ENCODE measurements at regions not wholly inside any gene's neighbourhood (a gene's known extent, or its start where the extent isn't known, plus 50 kb on each side); places are given as distances from the start of the nearest gene placed in this dataset.
"Not testable (repeated sequence)": the region's sequence is repeated elsewhere in the genome, so short reads cannot be mapped to it uniquely, and the experiment has no call there.

DNA sequence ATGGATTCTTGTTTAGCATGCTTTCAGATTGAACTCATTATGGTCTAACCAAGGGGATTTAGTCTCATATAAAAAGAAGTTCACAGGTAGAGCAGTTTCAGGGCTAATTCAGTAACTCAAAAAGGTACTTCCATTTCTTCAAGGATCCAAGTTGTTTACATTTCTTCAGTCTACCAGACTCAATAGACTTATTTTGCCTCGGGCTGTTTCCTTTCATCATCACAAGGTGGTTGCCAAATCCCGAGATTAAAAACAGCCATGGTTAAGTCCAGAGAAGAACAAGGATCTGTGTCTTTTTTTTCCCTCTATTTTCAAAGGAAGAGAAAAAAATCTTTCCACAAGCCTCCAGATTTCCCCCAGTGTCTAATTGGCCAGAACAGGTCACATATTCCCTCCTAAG, 69.8 kb upstream of the SNX9 start:
- TF ChIP-seq, protein P1, sequence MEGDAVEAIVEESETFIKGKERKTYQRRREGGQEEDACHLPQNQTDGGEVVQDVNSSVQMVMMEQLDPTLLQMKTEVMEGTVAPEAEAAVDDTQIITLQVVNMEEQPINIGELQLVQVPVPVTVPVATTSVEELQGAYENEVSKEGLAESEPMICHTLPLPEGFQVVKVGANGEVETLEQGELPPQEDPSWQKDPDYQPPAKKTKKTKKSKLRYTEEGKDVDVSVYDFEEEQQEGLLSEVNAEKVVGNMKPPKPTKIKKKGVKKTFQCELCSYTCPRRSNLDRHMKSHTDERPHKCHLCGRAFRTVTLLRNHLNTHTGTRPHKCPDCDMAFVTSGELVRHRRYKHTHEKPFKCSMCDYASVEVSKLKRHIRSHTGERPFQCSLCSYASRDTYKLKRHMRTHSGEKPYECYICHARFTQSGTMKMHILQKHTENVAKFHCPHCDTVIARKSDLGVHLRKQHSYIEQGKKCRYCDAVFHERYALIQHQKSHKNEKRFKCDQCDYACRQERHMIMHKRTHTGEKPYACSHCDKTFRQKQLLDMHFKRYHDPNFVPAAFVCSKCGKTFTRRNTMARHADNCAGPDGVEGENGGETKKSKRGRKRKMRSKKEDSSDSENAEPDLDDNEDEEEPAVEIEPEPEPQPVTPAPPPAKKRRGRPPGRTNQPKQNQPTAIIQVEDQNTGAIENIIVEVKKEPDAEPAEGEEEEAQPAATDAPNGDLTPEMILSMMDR (IDR thresholded peaks at IDR 0.05; ENCODE audit: low read depth, low read length, missing control alignments) = no peak
- no peak for DNase-seq (ENCODE audit: extremely low read depth, low read depth)

DNA sequence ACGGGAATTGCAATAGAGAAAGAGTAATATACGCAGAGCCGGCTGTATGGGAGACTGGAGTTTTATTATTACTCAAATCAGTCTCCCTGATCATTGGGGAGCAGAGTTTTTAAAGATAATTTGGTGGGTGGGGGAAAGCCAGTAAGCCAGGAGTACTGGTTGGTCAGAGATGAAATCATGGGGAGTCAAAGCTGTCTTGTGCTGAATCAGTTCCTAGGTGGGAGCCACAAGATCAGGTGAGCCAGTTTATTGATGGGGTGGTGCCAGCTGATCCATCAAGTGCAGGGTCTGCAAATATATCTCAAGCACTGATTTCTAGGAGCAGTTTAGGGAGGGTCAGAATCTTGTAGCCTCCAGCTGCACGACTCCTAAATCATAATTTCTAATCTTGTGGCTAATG, 69.2 kb upstream of the SNX9 start:
- not testable (repeated sequence) for H3K4me3 ChIP-seq (replicated peaks; ENCODE audit: low read depth, low read length); DNase-seq (ENCODE audit: extremely low read depth, low read depth)

More for the DNA sequence above, 69.8 kb upstream of the SNX9 start:
- no peak overlapping the region for H3K4me3 ChIP-seq (replicated peaks; ENCODE audit: low read depth, low read length)

DNA sequence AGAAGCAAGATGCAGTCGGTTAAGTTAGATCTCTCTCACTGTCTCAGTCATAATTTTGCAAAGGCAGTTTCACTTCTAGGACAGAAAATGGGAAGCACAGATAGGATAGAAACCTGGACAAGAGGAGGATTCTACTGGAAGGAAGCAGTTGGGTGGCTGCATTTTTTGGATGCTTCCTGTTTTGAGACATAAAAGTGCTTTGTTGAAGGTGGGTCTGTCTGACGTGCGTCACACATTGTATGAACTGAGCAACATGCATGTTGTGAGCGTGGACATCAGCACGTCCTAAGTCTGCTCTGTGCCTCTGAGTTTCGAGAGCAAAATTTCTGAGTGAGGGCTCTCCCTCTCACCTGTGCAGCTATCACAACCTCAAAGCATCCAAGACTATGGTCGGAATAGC, 68.7 kb upstream of the SNX9 start:
- DNase-seq (ENCODE audit: extremely low read depth, low read depth) = no peak
- no peak overlapping the region for H3K4me3 ChIP-seq (replicated peaks; ENCODE audit: low read depth, low read length)
- TF ChIP-seq, protein P1 (IDR thresholded peaks at IDR 0.05; ENCODE audit: low read depth, low read length, missing control alignments) = no peak

DNA sequence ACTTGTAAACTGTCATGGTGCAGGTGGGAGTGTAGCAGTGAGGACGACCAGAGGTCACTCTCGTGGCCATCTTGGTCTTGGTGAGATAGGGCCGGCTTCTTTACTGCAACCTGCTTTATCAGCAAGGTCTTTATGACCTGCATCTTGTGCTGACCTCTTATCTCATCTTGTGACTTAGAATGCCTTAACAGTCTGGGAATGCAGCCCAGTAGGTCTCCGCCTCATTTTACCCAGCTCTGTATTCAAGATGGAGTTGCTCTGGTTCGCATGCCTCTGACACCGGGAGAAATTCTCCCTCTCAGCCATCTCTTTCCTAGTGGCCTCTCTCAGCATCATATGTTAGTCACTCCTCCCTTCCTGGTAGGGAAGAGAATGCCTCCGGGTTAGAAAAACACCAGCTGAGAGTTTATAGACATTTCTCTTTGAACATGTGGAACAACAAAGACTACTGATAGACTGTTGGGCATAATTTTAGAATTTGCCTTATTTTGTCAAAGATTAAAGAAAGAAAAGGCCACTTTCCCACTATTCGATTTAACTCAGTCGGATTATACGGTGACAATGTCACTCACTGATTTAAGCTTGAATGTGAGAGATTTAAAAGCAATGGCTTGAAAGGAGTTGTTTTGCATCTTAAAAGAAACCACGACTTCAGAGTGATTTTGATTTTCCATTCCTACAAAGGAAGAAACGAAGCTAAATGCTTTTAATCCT, 67.9 kb upstream of the SNX9 start:
- DNase-seq (ENCODE audit: extremely low read depth, low read depth) = no peak
- no peak overlapping the region for H3K4me3 ChIP-seq (replicated peaks; ENCODE audit: low read depth, low read length)
- TF ChIP-seq, protein P1 (IDR thresholded peaks at IDR 0.05; ENCODE audit: low read depth, low read length, missing control alignments) = no peak

DNA sequence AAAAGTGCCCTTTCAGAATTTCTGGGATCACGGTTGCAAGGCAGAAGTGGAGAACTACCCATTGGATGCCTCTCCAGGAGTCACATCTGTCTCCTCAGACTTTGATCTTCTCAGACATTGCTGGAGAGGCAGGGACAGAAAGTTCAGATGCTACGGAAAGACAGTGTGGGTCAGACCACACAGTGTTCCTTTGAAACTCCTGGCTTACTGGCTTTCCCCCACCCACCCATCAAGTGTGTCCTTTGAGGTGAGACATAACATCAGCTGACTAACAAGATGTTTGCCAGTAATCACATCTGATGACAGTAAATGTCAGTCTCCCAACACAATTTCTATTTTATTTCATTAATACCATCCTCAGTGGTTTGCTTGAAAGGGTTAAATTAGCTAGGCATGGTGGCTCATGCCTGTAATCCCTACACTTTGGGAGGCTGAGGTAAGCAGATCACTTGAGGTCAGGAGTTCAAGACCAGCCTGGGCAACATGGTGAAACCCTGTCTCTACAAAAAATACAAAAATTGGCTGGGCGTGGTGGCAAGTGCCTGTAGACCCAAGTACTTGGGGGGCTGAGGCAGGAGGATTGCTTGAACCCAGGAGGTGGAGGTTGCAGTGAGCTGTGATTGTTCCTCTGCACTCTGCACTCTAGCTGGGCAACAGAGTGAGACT, 67.2 kb upstream of the SNX9 start:
- TF ChIP-seq, protein P1 (IDR thresholded peaks at IDR 0.05; ENCODE audit: low read depth, low read length, missing control alignments) = no peak
- no peak for DNase-seq (ENCODE audit: extremely low read depth, low read depth)

DNA sequence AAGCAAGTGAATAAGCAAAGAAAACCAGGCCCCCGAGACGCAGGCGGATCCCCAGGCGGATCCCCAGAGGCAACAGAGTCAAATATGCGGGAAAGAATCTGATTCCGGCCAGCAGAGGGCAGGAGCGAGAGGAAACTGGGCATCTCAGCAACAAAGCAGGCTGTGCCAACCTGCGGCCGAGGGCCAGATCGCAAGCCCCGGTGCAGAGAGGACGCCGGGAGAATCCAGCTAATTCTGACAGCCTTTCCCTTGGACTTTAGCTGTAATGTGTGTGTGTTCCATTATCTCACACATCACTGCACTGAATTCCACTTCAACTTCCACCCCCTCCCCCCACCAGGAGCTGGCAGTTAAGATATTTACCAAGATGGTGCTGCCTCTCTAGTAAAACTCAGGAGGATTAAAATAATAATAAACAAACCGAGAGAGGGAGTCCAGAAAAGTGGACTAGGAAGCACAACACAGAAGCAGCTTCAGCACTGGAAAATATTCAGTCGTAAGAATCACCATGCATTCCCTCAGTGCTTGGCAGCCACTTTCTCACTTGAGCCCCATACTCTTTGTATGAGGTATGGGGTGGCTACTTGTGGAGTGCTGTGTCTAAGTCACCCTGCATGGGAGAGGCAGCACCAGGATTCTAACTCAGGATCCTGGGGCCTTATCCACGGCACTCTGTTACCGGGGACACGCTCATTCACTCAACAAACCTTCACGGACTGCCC, 66.2 kb upstream of the SNX9 start:
- DNase-seq (ENCODE audit: extremely low read depth, low read depth) = peak; percentile 62
- H3K4me3 ChIP-seq (replicated peaks; ENCODE audit: low read depth, low read length) = no peak overlapping the region
- TF ChIP-seq, protein P1 (IDR thresholded peaks at IDR 0.05; ENCODE audit: low read depth, low read length, missing control alignments) = peak; percentile 74

More for the DNA sequence above, 67.2 kb upstream of the SNX9 start:
- H3K4me3 ChIP-seq (replicated peaks; ENCODE audit: low read depth, low read length) = no peak overlapping the region
